Stimulated activated CD4-positive, alpha-beta T cell treated with anti-CD3 and anti-CD28 coated beads, Interleukin-4, amount 100 ng/mL, for 1 hour (primary cell): ENCODE measurements at regions not wholly inside any gene's neighbourhood (a gene's known extent, or its start where the extent isn't known, plus 50 kb on each side); places are given as distances from the start of the nearest gene placed in this dataset.

Source experiments
- DNase-seq: peaks from one replicate; pipeline ENCODE4 v3.0.0-alpha.2; 2020

GRCh38 chr15:98562331-98562937 is 85.9 kb upstream of the IGF1R start:
- no peak for DNase-seq

- DNase-seq = no peak
Observed at GRCh38 chr15:98565566-98565965, 82.8 kb upstream of the IGF1R start.

GRCh38 chr15:98567951-98568350 is 80.4 kb upstream of the IGF1R start:
- DNase-seq = no peak

- DNase-seq = no peak
Observed at GRCh38 chr15:98568382-98569017, 79.8 kb upstream of the IGF1R start.

- no peak for DNase-seq
Observed at GRCh38 chr15:98570119-98570518, 78.2 kb upstream of the IGF1R start.

- no peak for DNase-seq
Observed at GRCh38 chr15:98580572-98580971, 67.8 kb upstream of the IGF1R start.

- no peak for DNase-seq
Observed at GRCh38 chr15:98581715-98582114, 66.6 kb upstream of the IGF1R start.

- no peak for DNase-seq
Observed at GRCh38 chr15:98582900-98583554, 65.3 kb upstream of the IGF1R start.

- no peak for DNase-seq
Observed at GRCh38 chr15:98583771-98584430, 64.4 kb upstream of the IGF1R start.

- DNase-seq = no peak
Observed at GRCh38 chr15:98586066-98586465, 62.3 kb upstream of the IGF1R start.

GRCh38 chr15:98592136-98592535 is 56.2 kb upstream of the IGF1R start:
- no peak for DNase-seq

- no peak for DNase-seq
Observed at GRCh38 chr15:98596131-98596530, 52.2 kb upstream of the IGF1R start.

- DNase-seq = no peak
Observed at GRCh38 chr15:98596885-98597392, 51.4 kb upstream of the IGF1R start.

GRCh38 chr15:98597666-98598065 is 50.7 kb upstream of the IGF1R start:
- no peak for DNase-seq
